ENCODE measurements at regions not wholly inside any gene's neighbourhood (a gene's known extent, or its start where the extent isn't known, plus 50 kb on each side); places are given as distances from the start of the nearest gene placed in this dataset.
A peak's percentile ranks its signal among the peaks of the same experiment; 100 is the strongest.
"Not testable (repeated sequence)": the region's sequence is repeated elsewhere in the genome, so short reads cannot be mapped to it uniquely, and the experiment has no call there.

- no peak for DNase-seq (ENCODE audit: low read depth in 3 of 3, low spot score in 1 of 3)
These were observed 107.7 kb upstream of the ADO start for GRCh38 chr10:62696798-62697197.

- no peak for DNase-seq (ENCODE audit: low read depth in 3 of 3, low spot score in 1 of 3)
These were observed 105.4 kb upstream of the ADO start for GRCh38 chr10:62699148-62699547.

GRCh38 chr10:62704121-62704520, 100.4 kb upstream of the ADO start:
- not testable (repeated sequence) for DNase-seq (ENCODE audit: low read depth in 3 of 3, low spot score in 1 of 3)

- no peak for DNase-seq (ENCODE audit: low read depth in 3 of 3, low spot score in 1 of 3)
These were observed 98.7 kb upstream of the ADO start for GRCh38 chr10:62705789-62706188.

GRCh38 chr10:62707810-62708209, 96.7 kb upstream of the ADO start:
- no peak for DNase-seq (ENCODE audit: low read depth in 3 of 3, low spot score in 1 of 3)

GRCh38 chr10:62708569-62708968, 96.0 kb upstream of the ADO start:
- DNase-seq (ENCODE audit: low read depth in 3 of 3, low spot score in 1 of 3) = no peak

- no peak for DNase-seq (ENCODE audit: low read depth in 3 of 3, low spot score in 1 of 3)
These were observed 95.3 kb upstream of the ADO start for GRCh38 chr10:62709200-62709599.

GRCh38 chr10:62710182-62710581, 94.3 kb upstream of the ADO start:
- DNase-seq (ENCODE audit: low read depth in 3 of 3, low spot score in 1 of 3) = no peak

- no peak for DNase-seq (ENCODE audit: low read depth in 3 of 3, low spot score in 1 of 3)
These were observed 89.1 kb upstream of the ADO start for GRCh38 chr10:62715383-62715782.

GRCh38 chr10:62718585-62718984, 85.9 kb upstream of the ADO start:
- no peak for DNase-seq (ENCODE audit: low read depth in 3 of 3, low spot score in 1 of 3)

- no peak for DNase-seq (ENCODE audit: low read depth in 3 of 3, low spot score in 1 of 3)
These were observed 85.5 kb upstream of the ADO start for GRCh38 chr10:62719061-62719460.

GRCh38 chr10:62721687-62722086, 82.8 kb upstream of the ADO start:
- no peak for DNase-seq (ENCODE audit: low read depth in 3 of 3, low spot score in 1 of 3)

GRCh38 chr10:62723375-62723774, 81.1 kb upstream of the ADO start:
- DNase-seq (ENCODE audit: low read depth in 3 of 3, low spot score in 1 of 3) = no peak

GRCh38 chr10:62724465-62724864, 80.1 kb upstream of the ADO start:
- DNase-seq (ENCODE audit: low read depth in 3 of 3, low spot score in 1 of 3) = no peak

- no peak for DNase-seq (ENCODE audit: low read depth in 3 of 3, low spot score in 1 of 3)
These were observed 78.4 kb upstream of the ADO start for GRCh38 chr10:62726142-62726541.

GRCh38 chr10:62726638-62727037, 77.9 kb upstream of the ADO start:
- no peak for DNase-seq (ENCODE audit: low read depth in 3 of 3, low spot score in 1 of 3)

GRCh38 chr10:62727934-62728333, 76.6 kb upstream of the ADO start:
- DNase-seq (ENCODE audit: low read depth in 3 of 3, low spot score in 1 of 3) = no peak

- no peak for DNase-seq (ENCODE audit: low read depth in 3 of 3, low spot score in 1 of 3)
These were observed 76.0 kb upstream of the ADO start for GRCh38 chr10:62728479-62728878.

- DNase-seq (ENCODE audit: low read depth in 3 of 3, low spot score in 1 of 3) = peak; percentile 33 to 40 (median 38)
These were observed 71.5 kb upstream of the ADO start for GRCh38 chr10:62732841-62733653.

- no peak for DNase-seq (ENCODE audit: low read depth in 3 of 3, low spot score in 1 of 3)
These were observed 70.7 kb upstream of the ADO start for GRCh38 chr10:62733654-62734293.

GRCh38 chr10:62734781-62735463, 69.6 kb upstream of the ADO start:
- no peak for DNase-seq (ENCODE audit: low read depth in 3 of 3, low spot score in 1 of 3)

- no peak for DNase-seq (ENCODE audit: low read depth in 3 of 3, low spot score in 1 of 3)
These were observed 68.9 kb upstream of the ADO start for GRCh38 chr10:62735464-62736167.

Measured in stimulated activated CD4-positive, alpha-beta T cell treated with anti-CD3 and anti-CD28 coated beads, TNF-alpha, amount 100 ng/mL, for 1 hour (primary cell).